Nucleus accumbens (tissue), 56 donors: ENCODE measurements at regions not wholly inside any gene's neighbourhood (a gene's known extent, or its start where the extent isn't known, plus 50 kb on each side); places are given as distances from the start of the nearest gene placed in this dataset.

Source experiments
- DNase-seq, 56 donors: peaks; one replicate each; lab custom pipeline; 2025; lab: John Stamatoyannopoulos, UW

GRCh38 chr12:14148489-14149270 lies 167.3 kb upstream of the GRIN2B start:
- peak in 2 of 56 donors; percentile 4 to 8 for DNase-seq

- DNase-seq = no peak
Measured at GRCh38 chr12:14153803-14154202, 172.4 kb upstream of the GRIN2B start.

GRCh38 chr12:14156606-14157005 lies 175.2 kb upstream of the GRIN2B start:
- no peak for DNase-seq

GRCh38 chr12:14157088-14157747 lies 175.8 kb upstream of the GRIN2B start:
- DNase-seq = no peak

GRCh38 chr12:14164266-14164665 lies 182.9 kb upstream of the GRIN2B start:
- DNase-seq = no peak

- peak in 44 of 56 donors; percentile 2 to 73 (median 28) for DNase-seq
Measured at GRCh38 chr12:14167005-14167628, 185.7 kb upstream of the GRIN2B start.

- no peak for DNase-seq
Measured at GRCh38 chr12:14169281-14169680, 187.9 kb upstream of the GRIN2B start.

GRCh38 chr12:14171106-14171505 lies 189.7 kb upstream of the GRIN2B start:
- no peak for DNase-seq

GRCh38 chr12:14175206-14175605 lies 190.3 kb upstream of the ATF7IP start:
- DNase-seq = no peak

- peak in 17 of 56 donors; percentile 0 to 47 (median 11) for DNase-seq
Measured at GRCh38 chr12:14185427-14186192, 179.9 kb upstream of the ATF7IP start.

- DNase-seq = no peak
Measured at GRCh38 chr12:14186193-14186502, 179.3 kb upstream of the ATF7IP start.

- no peak for DNase-seq
Measured at GRCh38 chr12:14187002-14187401, 178.5 kb upstream of the ATF7IP start.

- DNase-seq = no peak
Measured at GRCh38 chr12:14187966-14188365, 177.5 kb upstream of the ATF7IP start.

GRCh38 chr12:14188744-14189143 lies 176.7 kb upstream of the ATF7IP start:
- no peak for DNase-seq

GRCh38 chr12:14190694-14191093 lies 174.8 kb upstream of the ATF7IP start:
- DNase-seq = no peak

GRCh38 chr12:14191612-14192011 lies 173.9 kb upstream of the ATF7IP start:
- DNase-seq = no peak

GRCh38 chr12:14193639-14194038 lies 171.8 kb upstream of the ATF7IP start:
- DNase-seq = no peak

- no peak for DNase-seq
Measured at GRCh38 chr12:14194572-14194971, 170.9 kb upstream of the ATF7IP start.

- no peak for DNase-seq
Measured at GRCh38 chr12:14199455-14200198, 165.9 kb upstream of the ATF7IP start.

GRCh38 chr12:14200598-14200997 lies 164.9 kb upstream of the ATF7IP start:
- DNase-seq = no peak
